Liver (tissue), 7 donors: ENCODE measurements at regions not wholly inside any gene's neighbourhood (a gene's known extent, or its start where the extent isn't known, plus 50 kb on each side); places are given as distances from the start of the nearest gene placed in this dataset.

ENCODE experiments used
- DNase-seq: peaks from one replicate; pipeline ENCODE4 v3.0.0-alpha.2; 2017; ENCODE audit warnings: low spot score
- H3K27ac ChIP-seq, 2 donors: one replicate each; pipeline ENCODE4 v1.7.0; 2013; ENCODE audit warnings: inconsistent platforms in 2 of 2, low read length in 2 of 2, control low read depth in 1 of 2, low read depth in 1 of 2, mild to moderate bottlenecking in 1 of 2
- H3K27me3 ChIP-seq, 4 donors: one replicate each; pipeline versions ENCODE4 v1.6.1 to v1.7.0; 2013; ENCODE audit warnings: low read length in 3 of 4, inconsistent platforms in 1 of 4, mild to moderate bottlenecking in 1 of 4, moderate library complexity in 1 of 4; ENCODE audit not compliant: control insufficient read depth in 4 of 4, insufficient read depth in 4 of 4
- H3K36me3 ChIP-seq, 4 donors: one replicate each; pipeline versions ENCODE4 v1.6.1 to v1.7.0; 2013; ENCODE audit warnings: low read length in 3 of 4, mild to moderate bottlenecking in 3 of 4, low read depth in 1 of 4, moderate library complexity in 1 of 4; ENCODE audit not compliant: control insufficient read depth in 4 of 4, insufficient read depth in 3 of 4
- H3K4me1 ChIP-seq, 4 donors: one replicate each; pipeline versions ENCODE4 v1.6.1 to v1.7.0; 2013; ENCODE audit warnings: low read length in 3 of 4, mild to moderate bottlenecking in 3 of 4, moderate library complexity in 1 of 4; ENCODE audit not compliant: control insufficient read depth in 4 of 4, insufficient read depth in 4 of 4
- H3K4me3 ChIP-seq, 3 donors: one replicate each; pipeline versions ENCODE4 v1.6.1 to v1.7.0; 2013; ENCODE audit warnings: low read length in 3 of 3, control low read depth in 1 of 3, low read depth in 1 of 3, mild to moderate bottlenecking in 1 of 3
- H3K9ac ChIP-seq, 2 donors: one replicate each; pipeline ENCODE4 v1.7.0; 2013; ENCODE audit warnings: low read length in 2 of 2, mild to moderate bottlenecking in 2 of 2, moderate library complexity in 2 of 2, control low read depth in 1 of 2, low read depth in 1 of 2
- H3K9me3 ChIP-seq, 4 donors: one replicate each; pipeline versions ENCODE4 v1.6.1 to v1.7.0; 2013; ENCODE audit warnings: low read length in 3 of 4; ENCODE audit not compliant: control insufficient read depth in 4 of 4
- EGR1 ChIP-seq, 2 donors: IDR thresholded peaks; 2 replicates each; pipeline ENCODE4 v1.6.1; 2016 to 2018; ENCODE audit warnings: antibody characterized with exemption in 2 of 2, low read depth in 2 of 2
- HNF4A ChIP-seq, 2 donors: conservative IDR thresholded peaks; 2 replicates each; pipeline ENCODE4 v1.6.1; 2016; ENCODE audit warnings: antibody characterized with exemption in 2 of 2, mild to moderate bottlenecking in 2 of 2
- HNF4G ChIP-seq: IDR thresholded peaks from 2 replicates; pipeline ENCODE4 v1.6.1; 2016; ENCODE audit warnings: antibody characterized with exemption
- JUND ChIP-seq, 2 donors: IDR thresholded peaks; 2 replicates each; pipeline ENCODE4 v1.6.1; 2016; ENCODE audit warnings: antibody characterized with exemption in 2 of 2
- NR2F2 ChIP-seq: IDR thresholded peaks from 2 replicates; pipeline ENCODE4 v1.6.1; 2016; ENCODE audit warnings: antibody characterized with exemption
- RAD21 ChIP-seq, 2 donors: IDR thresholded peaks; 2 replicates each; pipeline ENCODE4 v1.6.1; 2016; ENCODE audit warnings: antibody characterized with exemption in 2 of 2, mild to moderate bottlenecking in 2 of 2
- SP1 ChIP-seq: IDR thresholded peaks from 2 replicates; pipeline ENCODE4 v1.6.1; 2018; ENCODE audit warnings: antibody characterized with exemption, mild to moderate bottlenecking
- TAF1 ChIP-seq: conservative IDR thresholded peaks from 2 replicates; pipeline ENCODE4 v1.6.1; 2016; ENCODE audit warnings: antibody characterized with exemption, mild to moderate bottlenecking
- YY1 ChIP-seq: IDR thresholded peaks from 2 replicates; pipeline ENCODE4 v1.6.1; 2016; ENCODE audit warnings: antibody characterized with exemption, mild to moderate bottlenecking
- WGBS: extraction: QIAGEN DNeasy Blood & Tissue Kit; methylation state at CpG from one replicate; pipeline ENCODE4 v1.1.7; 2013; 5-methylcytosine and 5-hydroxymethylcytosine counted together
- TF ChIP-seq, protein P1 (sequence below): IDR thresholded peaks from 2 replicates; pipeline ENCODE4 v1.6.1; 2016; ENCODE audit warnings: antibody characterized with exemption, mild to moderate bottlenecking
- TF ChIP-seq, protein P2 (sequence below): IDR thresholded peaks from 2 replicates; pipeline ENCODE4 v1.6.1; 2016; ENCODE audit warnings: antibody characterized with exemption
- TF ChIP-seq, protein P3 (sequence below): IDR thresholded peaks from 2 replicates; pipeline ENCODE4 v1.6.1; 2016; ENCODE audit warnings: antibody characterized with exemption
- TF ChIP-seq, protein P4 (sequence below): IDR thresholded peaks from 2 replicates; pipeline ENCODE4 v1.6.1; 2016; ENCODE audit warnings: antibody characterized with exemption
- donor health status: healthy.
- donor health status: healthy.
- donor health status: healthy.
- donor health status: healthy.

DNA sequence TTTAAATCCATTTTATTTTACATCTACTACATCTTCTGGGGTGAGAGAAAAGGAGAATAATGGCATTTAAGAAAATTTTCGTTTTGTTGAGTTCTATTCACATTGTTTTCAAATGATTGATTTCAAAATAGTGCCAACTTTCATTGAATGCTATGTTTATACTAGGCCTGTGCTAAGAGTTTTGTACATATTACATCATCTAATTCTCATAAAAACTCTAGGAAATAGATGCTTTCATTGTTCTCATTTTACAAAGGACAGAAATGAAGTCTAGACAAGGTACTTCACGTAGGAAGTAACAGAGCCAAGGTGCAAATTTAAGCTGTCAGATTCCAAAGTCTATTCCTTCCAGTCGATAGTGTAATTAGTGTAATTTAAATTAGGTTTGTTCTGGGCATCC is 402.8 kb upstream of the UBE2E3 start (continued):
- TF ChIP-seq, protein P1, sequence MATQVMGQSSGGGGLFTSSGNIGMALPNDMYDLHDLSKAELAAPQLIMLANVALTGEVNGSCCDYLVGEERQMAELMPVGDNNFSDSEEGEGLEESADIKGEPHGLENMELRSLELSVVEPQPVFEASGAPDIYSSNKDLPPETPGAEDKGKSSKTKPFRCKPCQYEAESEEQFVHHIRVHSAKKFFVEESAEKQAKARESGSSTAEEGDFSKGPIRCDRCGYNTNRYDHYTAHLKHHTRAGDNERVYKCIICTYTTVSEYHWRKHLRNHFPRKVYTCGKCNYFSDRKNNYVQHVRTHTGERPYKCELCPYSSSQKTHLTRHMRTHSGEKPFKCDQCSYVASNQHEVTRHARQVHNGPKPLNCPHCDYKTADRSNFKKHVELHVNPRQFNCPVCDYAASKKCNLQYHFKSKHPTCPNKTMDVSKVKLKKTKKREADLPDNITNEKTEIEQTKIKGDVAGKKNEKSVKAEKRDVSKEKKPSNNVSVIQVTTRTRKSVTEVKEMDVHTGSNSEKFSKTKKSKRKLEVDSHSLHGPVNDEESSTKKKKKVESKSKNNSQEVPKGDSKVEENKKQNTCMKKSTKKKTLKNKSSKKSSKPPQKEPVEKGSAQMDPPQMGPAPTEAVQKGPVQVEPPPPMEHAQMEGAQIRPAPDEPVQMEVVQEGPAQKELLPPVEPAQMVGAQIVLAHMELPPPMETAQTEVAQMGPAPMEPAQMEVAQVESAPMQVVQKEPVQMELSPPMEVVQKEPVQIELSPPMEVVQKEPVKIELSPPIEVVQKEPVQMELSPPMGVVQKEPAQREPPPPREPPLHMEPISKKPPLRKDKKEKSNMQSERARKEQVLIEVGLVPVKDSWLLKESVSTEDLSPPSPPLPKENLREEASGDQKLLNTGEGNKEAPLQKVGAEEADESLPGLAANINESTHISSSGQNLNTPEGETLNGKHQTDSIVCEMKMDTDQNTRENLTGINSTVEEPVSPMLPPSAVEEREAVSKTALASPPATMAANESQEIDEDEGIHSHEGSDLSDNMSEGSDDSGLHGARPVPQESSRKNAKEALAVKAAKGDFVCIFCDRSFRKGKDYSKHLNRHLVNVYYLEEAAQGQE: no peak

DNA sequence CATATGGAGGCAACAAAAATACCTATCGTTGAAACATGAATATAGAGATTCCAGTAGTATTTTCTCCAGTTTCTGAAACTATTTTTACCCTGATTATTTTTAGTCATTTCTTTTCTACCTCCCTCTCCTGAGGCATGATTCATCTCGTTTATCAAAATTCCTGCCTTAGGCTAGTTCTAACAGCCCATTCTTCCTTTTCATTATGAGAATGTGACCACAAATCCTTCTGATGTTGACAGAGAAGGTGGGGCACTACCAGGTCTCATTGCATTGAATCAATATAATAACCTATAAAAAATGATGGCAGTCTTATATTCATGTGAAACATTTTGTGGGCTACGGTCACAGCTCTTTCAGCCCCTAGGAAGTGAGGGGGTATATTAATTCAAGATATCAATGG is 406.5 kb upstream of the UBE2E3 start:
- TF ChIP-seq JUND (IDR thresholded peaks at IDR 0.05): no peak
- TF ChIP-seq, protein P2, sequence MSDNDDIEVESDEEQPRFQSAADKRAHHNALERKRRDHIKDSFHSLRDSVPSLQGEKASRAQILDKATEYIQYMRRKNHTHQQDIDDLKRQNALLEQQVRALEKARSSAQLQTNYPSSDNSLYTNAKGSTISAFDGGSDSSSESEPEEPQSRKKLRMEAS: no peak
- Histone ChIP-seq H3K9ac (no peak overlapping the region), H3K27ac (no peak overlapping the region), H3K27me3 (peaks cover 0 to 5% (median 0%) of the 10 kb centered on the region in 4 donors), H3K4me3 (no peak overlapping the region), H3K4me1 (no peaks in the 10 kb centered on the region), H3K36me3 (no peaks in the 10 kb centered on the region), H3K9me3 (no peaks in the 10 kb centered on the region)
- WGBS: 58% methylated on average over 3 of the region's 3 CpGs
- no peak for DNase-seq

DNA sequence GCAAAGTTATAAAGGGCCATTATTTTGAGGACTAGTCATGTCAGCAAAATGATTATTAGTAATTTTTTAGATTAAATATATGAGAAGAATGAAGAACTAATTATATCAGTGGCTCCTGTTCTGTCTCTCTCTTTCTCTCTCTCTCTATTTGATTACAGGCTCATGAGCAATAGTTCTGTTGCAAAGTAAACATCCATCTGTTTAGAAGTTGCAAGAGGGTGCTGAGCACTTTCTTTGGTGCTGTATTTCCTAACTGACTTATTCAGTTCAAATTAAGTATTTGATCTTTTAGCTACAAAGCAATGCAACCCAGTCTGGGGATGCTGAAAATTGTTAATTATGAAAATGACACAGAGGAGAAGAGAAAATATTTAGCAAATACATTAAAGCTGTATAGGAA is 408.1 kb upstream of the UBE2E3 start:
- TF ChIP-seq, protein P1: no peak
- TF ChIP-seq YY1: no peak
- TF ChIP-seq EGR1 (IDR thresholded peaks at IDR 0.05; ENCODE audit: low read depth in 2 of 2): no peak
- TF ChIP-seq TAF1: no peak
- TF ChIP-seq SP1: no peak
- TF ChIP-seq, protein P3, sequence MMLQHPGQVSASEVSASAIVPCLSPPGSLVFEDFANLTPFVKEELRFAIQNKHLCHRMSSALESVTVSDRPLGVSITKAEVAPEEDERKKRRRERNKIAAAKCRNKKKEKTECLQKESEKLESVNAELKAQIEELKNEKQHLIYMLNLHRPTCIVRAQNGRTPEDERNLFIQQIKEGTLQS: no peak
- TF ChIP-seq, protein P2: no peak
- no peak for TF ChIP-seq RAD21 (IDR thresholded peaks at IDR 0.05)
- TF ChIP-seq, protein P4, sequence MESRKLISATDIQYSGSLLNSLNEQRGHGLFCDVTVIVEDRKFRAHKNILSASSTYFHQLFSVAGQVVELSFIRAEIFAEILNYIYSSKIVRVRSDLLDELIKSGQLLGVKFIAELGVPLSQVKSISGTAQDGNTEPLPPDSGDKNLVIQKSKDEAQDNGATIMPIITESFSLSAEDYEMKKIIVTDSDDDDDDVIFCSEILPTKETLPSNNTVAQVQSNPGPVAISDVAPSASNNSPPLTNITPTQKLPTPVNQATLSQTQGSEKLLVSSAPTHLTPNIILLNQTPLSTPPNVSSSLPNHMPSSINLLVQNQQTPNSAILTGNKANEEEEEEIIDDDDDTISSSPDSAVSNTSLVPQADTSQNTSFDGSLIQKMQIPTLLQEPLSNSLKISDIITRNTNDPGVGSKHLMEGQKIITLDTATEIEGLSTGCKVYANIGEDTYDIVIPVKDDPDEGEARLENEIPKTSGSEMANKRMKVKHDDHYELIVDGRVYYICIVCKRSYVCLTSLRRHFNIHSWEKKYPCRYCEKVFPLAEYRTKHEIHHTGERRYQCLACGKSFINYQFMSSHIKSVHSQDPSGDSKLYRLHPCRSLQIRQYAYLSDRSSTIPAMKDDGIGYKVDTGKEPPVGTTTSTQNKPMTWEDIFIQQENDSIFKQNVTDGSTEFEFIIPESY: no peak
- TF ChIP-seq HNF4G: no peak
- TF ChIP-seq HNF4A (conservative IDR thresholded peaks at IDR 0.05): no peak
- no peak for TF ChIP-seq NR2F2
- TF ChIP-seq JUND (IDR thresholded peaks at IDR 0.05): no peak
- H3K9ac ChIP-seq: no peak overlapping the region
- H3K4me1 ChIP-seq: no peaks in the 10 kb centered on the region

More for the DNA sequence above, 408.1 kb upstream of the UBE2E3 start:
- Histone ChIP-seq H3K27me3 (peaks cover 0 to 5% (median 0%) of the 10 kb centered on the region in 4 donors), H3K36me3 (no peaks in the 10 kb centered on the region), H3K27ac (no peak overlapping the region), H3K4me3 (no peak overlapping the region), H3K9me3 (no peaks in the 10 kb centered on the region)
- DNase-seq: no peak
